Stimulated activated memory B cell treated with anti-CD40 and anti-IgM and Interleukin-4, amounts not matched to agents 10 μg/mL and 1 μg/mL and 100 μg/mL, for 72 hours (primary cell): ENCODE measurements at regions not wholly inside any gene's neighbourhood (a gene's known extent, or its start where the extent isn't known, plus 50 kb on each side); places are given as distances from the start of the nearest gene placed in this dataset.
"Not testable (repeated sequence)": the region's sequence is repeated elsewhere in the genome, so short reads cannot be mapped to it uniquely, and the experiment has no call there.

Source experiments
- ATAC-seq: fragments of 150-1000 bp; cut with Tn5 transposase; 2 replicates; pipeline ENCODE4 v1.10.0; 2021
- H3K27ac Mint-ChIP-seq: one replicate; pipeline ENCODE4 v1.8.0; 2022; ENCODE audit warnings: mild to moderate bottlenecking, mixed read lengths
- H3K27me3 Mint-ChIP-seq: one replicate; pipeline ENCODE4 v1.8.0; 2022; ENCODE audit warnings: mixed read lengths
- H3K36me3 Mint-ChIP-seq: one replicate; pipeline ENCODE4 v1.8.0; 2022; ENCODE audit warnings: mixed read lengths
- H3K4me1 Mint-ChIP-seq: one replicate; pipeline ENCODE4 v1.8.0; 2022; ENCODE audit warnings: mixed read lengths
- H3K4me3 Mint-ChIP-seq: one replicate; pipeline ENCODE4 v1.8.0; 2022; ENCODE audit warnings: mild to moderate bottlenecking, moderate library complexity, mixed read lengths
- H3K9me3 Mint-ChIP-seq: one replicate; pipeline ENCODE4 v1.8.0; 2022; ENCODE audit warnings: mixed read lengths

- ATAC-seq, result no peak
- no peaks in the 10 kb centered on the region for H3K36me3 Mint-ChIP-seq
- H3K9me3 Mint-ChIP-seq, result peaks cover 6% of the 10 kb centered on the region
- H3K4me1 Mint-ChIP-seq, result no peaks in the 10 kb centered on the region
- H3K27ac Mint-ChIP-seq, result no peak overlapping the region
- no peak overlapping the region for H3K4me3 Mint-ChIP-seq
- H3K27me3 Mint-ChIP-seq, result no peaks in the 10 kb centered on the region
Measured at GRCh38 chr17:72193391-72194106, 72.7 kb downstream of the SOX9 start.

- not testable (repeated sequence) for H3K9me3 Mint-ChIP-seq, H3K4me1 Mint-ChIP-seq, H3K4me3 Mint-ChIP-seq, ATAC-seq, H3K27me3 Mint-ChIP-seq, H3K27ac Mint-ChIP-seq, H3K36me3 Mint-ChIP-seq
Measured at GRCh38 chr17:72194107-72194440, 73.3 kb downstream of the SOX9 start.

DNA sequence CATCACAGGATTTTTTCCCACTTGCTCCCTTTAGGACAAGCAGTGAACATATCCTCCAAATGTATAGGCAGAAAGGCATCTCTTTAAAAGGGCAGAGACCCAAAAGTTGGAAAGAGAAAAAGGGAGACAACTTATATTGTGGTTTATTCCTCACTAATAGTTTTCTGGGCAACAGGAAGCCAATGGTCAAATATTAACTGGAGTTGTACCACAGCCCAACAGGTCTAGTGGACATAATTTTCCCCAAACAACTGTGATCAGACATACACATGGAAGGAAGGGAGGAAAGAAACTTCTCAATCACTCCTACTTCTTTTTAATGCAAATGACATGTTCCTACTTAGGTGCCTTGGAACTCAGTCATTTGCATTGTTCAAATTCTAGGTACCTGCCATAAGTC is 78.4 kb downstream of the SOX9 start:
- Mint-ChIP-seq H3K9me3 (peaks cover 13% of the 10 kb centered on the region), H3K36me3 (no peaks in the 10 kb centered on the region), H3K4me3 (no peak overlapping the region), H3K27ac (no peak overlapping the region), H3K27me3 (no peaks in the 10 kb centered on the region), H3K4me1 (no peaks in the 10 kb centered on the region)
- ATAC-seq, result no peak

- Mint-ChIP-seq H3K4me3 (no peak overlapping the region), H3K27me3 (no peaks in the 10 kb centered on the region), H3K36me3 (no peaks in the 10 kb centered on the region), H3K4me1 (no peaks in the 10 kb centered on the region), H3K9me3 (peaks cover 6% of the 10 kb centered on the region), H3K27ac (no peak overlapping the region)
- ATAC-seq, result no peak
Measured at GRCh38 chr17:72204742-72205141, 83.9 kb downstream of the SOX9 start.

- Mint-ChIP-seq H3K9me3 (peaks cover 6% of the 10 kb centered on the region), H3K4me1 (no peaks in the 10 kb centered on the region), H3K36me3 (no peaks in the 10 kb centered on the region), H3K27ac (no peak overlapping the region), H3K27me3 (no peaks in the 10 kb centered on the region), H3K4me3 (no peak overlapping the region)
- ATAC-seq, result no peak
Measured at GRCh38 chr17:72205357-72205756, 84.5 kb downstream of the SOX9 start.

GRCh38 chr17:72205822-72206221 is 85.0 kb downstream of the SOX9 start:
- Mint-ChIP-seq H3K36me3 (no peaks in the 10 kb centered on the region), H3K4me1 (no peaks in the 10 kb centered on the region), H3K27ac (no peak overlapping the region), H3K9me3 (peaks cover 6% of the 10 kb centered on the region), H3K4me3 (no peak overlapping the region), H3K27me3 (no peaks in the 10 kb centered on the region)
- ATAC-seq, result no peak

DNA sequence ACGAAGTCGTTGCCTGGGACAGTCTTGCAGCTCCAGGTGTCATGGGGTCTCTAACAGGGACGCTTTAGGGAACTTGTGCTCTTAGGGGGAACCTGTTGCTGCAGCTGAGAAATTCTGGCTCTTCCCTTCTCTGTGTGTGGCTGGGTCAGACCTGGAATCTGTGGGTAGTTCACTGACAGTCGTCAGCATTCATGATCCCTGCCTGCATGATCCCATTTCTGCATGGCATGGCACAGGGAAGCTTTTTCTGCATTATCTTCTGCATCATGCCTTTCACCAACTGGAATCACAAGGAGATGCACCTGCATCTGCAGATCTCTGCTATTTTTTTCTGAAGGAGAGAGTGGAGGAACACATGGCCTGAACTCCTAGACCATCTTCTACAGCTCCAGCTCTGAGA is 85.6 kb downstream of the SOX9 start:
- no peak for ATAC-seq
- H3K4me3 Mint-ChIP-seq, result no peak overlapping the region
- H3K36me3 Mint-ChIP-seq, result no peaks in the 10 kb centered on the region
- peaks cover 4% of the 10 kb centered on the region for H3K9me3 Mint-ChIP-seq
- no peak overlapping the region for H3K27ac Mint-ChIP-seq
- no peaks in the 10 kb centered on the region for H3K4me1 Mint-ChIP-seq
- no peaks in the 10 kb centered on the region for H3K27me3 Mint-ChIP-seq

- peaks cover 3% of the 10 kb centered on the region for H3K9me3 Mint-ChIP-seq
- H3K27me3 Mint-ChIP-seq, result no peaks in the 10 kb centered on the region
- H3K4me1 Mint-ChIP-seq, result no peaks in the 10 kb centered on the region
- H3K4me3 Mint-ChIP-seq, result no peak overlapping the region
- no peaks in the 10 kb centered on the region for H3K36me3 Mint-ChIP-seq
- H3K27ac Mint-ChIP-seq, result no peak overlapping the region
- no peak for ATAC-seq
Measured at GRCh38 chr17:72208832-72209231, 88.0 kb downstream of the SOX9 start.

DNA sequence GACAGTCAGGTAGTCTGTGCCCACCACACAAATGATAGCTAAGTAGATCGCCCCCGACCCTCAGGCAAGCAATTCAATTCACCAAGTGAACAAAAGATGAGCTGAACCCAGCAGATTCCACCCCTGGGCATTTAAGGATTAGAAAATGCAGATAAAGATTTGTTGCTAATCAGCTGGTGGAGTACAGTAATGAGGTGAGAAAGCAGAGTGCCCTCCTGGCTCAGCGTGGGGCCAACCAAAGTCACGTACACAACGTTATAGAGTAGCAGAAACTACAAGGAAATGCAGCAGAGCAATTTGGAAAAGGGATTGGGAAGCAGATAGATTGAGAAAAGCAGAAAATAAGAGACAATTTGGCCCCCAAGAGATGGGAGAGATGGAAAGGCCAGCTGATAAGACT is 91.2 kb downstream of the SOX9 start:
- H3K36me3 Mint-ChIP-seq, result no peaks in the 10 kb centered on the region
- H3K27me3 Mint-ChIP-seq, result no peaks in the 10 kb centered on the region
- H3K9me3 Mint-ChIP-seq, result peaks cover 3% of the 10 kb centered on the region
- no peaks in the 10 kb centered on the region for H3K4me1 Mint-ChIP-seq
- ATAC-seq, result no peak
- no peak overlapping the region for H3K4me3 Mint-ChIP-seq
- H3K27ac Mint-ChIP-seq, result no peak overlapping the region

DNA sequence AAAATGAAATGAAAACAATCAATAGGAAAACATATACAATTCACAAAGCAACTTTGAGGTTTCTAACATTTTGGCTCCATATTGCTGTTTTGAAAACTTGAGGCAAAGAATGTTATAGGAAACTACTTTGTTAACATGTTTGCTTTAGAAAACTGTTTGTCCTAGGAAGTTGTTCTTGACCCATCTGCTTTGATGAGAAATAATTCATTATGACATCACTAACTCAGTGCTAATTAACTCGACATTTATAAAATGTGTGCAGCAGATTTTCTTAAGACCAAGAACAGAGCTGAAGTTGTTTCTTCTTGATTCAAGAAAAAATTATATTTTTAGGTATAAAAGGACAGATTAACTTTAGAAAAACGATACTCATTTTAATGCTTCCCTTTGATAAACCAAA is 94.7 kb downstream of the SOX9 start:
- H3K36me3 Mint-ChIP-seq, result no peaks in the 10 kb centered on the region
- ATAC-seq, result no peak
- peaks cover 3% of the 10 kb centered on the region for H3K9me3 Mint-ChIP-seq
- H3K4me3 Mint-ChIP-seq, result no peak overlapping the region
- no peak overlapping the region for H3K27ac Mint-ChIP-seq
- no peaks in the 10 kb centered on the region for H3K4me1 Mint-ChIP-seq
- peaks cover 27% of the 10 kb centered on the region for H3K27me3 Mint-ChIP-seq

GRCh38 chr17:72215928-72216327 is 95.1 kb downstream of the SOX9 start:
- Mint-ChIP-seq H3K4me3 (no peak overlapping the region), H3K27me3 (peaks cover 28% of the 10 kb centered on the region), H3K4me1 (no peaks in the 10 kb centered on the region), H3K27ac (no peak overlapping the region), H3K36me3 (no peaks in the 10 kb centered on the region), H3K9me3 (peaks cover 3% of the 10 kb centered on the region)
- no peak for ATAC-seq

- H3K9me3 Mint-ChIP-seq, result no peaks in the 10 kb centered on the region
Measured at GRCh38 chr17:72219137-72219823, 98.5 kb downstream of the SOX9 start.

GRCh38 chr17:72219824-72220493 is 99.1 kb downstream of the SOX9 start:
- no peaks in the 10 kb centered on the region for H3K9me3 Mint-ChIP-seq
- no peak overlapping the region for H3K4me3 Mint-ChIP-seq
- no peak for ATAC-seq
- no peaks in the 10 kb centered on the region for H3K4me1 Mint-ChIP-seq
- H3K27ac Mint-ChIP-seq, result no peak overlapping the region
- H3K36me3 Mint-ChIP-seq, result no peaks in the 10 kb centered on the region
- peaks cover 28% of the 10 kb centered on the region for H3K27me3 Mint-ChIP-seq

More at GRCh38 chr17:72219137-72219823, 98.5 kb downstream of the SOX9 start:
- Mint-ChIP-seq H3K27me3 (peaks cover 28% of the 10 kb centered on the region), H3K27ac (no peak overlapping the region), H3K4me3 (no peak overlapping the region), H3K36me3 (no peaks in the 10 kb centered on the region), H3K4me1 (no peaks in the 10 kb centered on the region)
- ATAC-seq, result no peak

- ATAC-seq, result no peak
- Mint-ChIP-seq H3K9me3 (peaks cover 4% of the 10 kb centered on the region), H3K4me1 (no peaks in the 10 kb centered on the region), H3K27me3 (peaks cover 27% of the 10 kb centered on the region), H3K36me3 (no peaks in the 10 kb centered on the region), H3K4me3 (no peak overlapping the region), H3K27ac (no peak overlapping the region)
Measured at GRCh38 chr17:72222661-72223380, 102.0 kb downstream of the SOX9 start.

DNA sequence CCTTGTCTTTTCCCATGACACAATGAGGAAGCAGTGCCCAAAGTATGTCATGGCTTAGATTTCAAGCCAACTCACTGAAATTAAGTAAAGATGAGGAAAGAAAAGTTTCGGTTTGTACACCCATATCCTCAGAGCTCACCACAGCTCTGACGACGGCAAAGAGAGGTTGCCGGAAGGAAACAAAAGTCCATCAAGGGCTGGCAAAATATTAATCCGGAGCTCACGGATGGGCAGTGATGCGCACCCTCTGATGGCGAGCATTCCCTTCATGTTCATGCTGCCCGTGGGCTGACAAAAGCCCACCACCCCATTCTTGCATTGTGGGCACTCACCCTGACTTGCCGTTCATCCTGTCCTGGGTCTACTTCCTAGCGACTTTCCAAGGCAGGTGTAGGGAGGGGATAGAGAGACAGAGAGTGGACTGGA is 103.1 kb downstream of the SOX9 start:
- ATAC-seq, result no peak
- H3K4me1 Mint-ChIP-seq, result no peaks in the 10 kb centered on the region
- H3K27me3 Mint-ChIP-seq, result peaks cover 17% of the 10 kb centered on the region
- H3K36me3 Mint-ChIP-seq, result no peaks in the 10 kb centered on the region
- H3K9me3 Mint-ChIP-seq, result peaks cover 4% of the 10 kb centered on the region
- H3K4me3 Mint-ChIP-seq, result no peak overlapping the region
- H3K27ac Mint-ChIP-seq, result no peak overlapping the region
